GM18517 (cell line): ENCODE measurements at regions not wholly inside any gene's neighbourhood (a gene's known extent, or its start where the extent isn't known, plus 50 kb on each side); places are given as distances from the start of the nearest gene placed in this dataset.

ENCODE experiments used
- ATAC-seq: cut with Tn5 transposase; IDR thresholded peaks from one replicate; pipeline ENCODE4 v1.9.1; 2021; ENCODE audit warnings: mild to moderate bottlenecking, moderate library complexity; ENCODE audit not compliant: unreplicated experiment

DNA sequence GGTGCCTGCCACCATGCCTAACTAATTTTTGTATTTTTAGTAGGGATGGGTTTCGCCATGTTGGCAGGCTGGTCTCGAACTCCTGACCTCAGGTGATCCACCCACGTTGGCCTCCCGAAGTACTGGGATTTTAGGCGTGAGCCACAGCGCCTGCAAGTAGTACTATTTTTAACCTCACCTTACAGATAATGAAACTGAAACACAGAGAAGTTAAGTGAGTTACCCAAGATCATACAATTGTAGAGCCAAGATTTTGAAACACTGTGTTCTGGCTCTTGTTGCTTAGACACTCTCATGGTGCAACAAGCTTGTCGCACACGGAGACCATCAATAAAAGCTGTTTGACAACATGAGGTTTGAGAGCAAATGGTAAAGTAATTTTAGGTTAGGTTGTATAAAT lies 159.1 kb upstream of the LMNTD1 start:
- peak; percentile 45 for ATAC-seq

DNA sequence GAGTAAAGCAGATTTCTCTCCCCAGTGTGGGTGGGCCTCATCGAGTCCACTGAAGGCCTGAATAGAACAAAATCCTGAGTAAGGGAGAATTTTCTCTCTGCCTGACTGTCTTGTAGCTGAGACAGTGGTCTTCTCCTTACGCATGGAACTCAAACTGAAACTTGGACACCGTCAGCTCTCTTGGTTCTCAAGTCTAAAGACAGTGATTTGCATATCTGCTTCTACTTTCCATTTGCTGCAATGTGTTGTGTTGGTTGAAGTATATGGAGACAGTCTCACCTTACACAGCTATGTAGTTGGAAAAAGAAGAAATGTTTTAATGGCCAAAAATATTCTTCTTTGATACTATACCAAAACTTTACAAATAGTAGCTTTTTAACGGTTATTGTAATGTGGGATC lies 160.2 kb upstream of the LMNTD1 start:
- peak; percentile 100 for ATAC-seq

- no peak for ATAC-seq
Observed at GRCh38 chr12:25714198-25714984, 161.3 kb upstream of the LMNTD1 start.

- no peak for ATAC-seq
Observed at GRCh38 chr12:25715102-25715501, 162.0 kb upstream of the LMNTD1 start.

DNA sequence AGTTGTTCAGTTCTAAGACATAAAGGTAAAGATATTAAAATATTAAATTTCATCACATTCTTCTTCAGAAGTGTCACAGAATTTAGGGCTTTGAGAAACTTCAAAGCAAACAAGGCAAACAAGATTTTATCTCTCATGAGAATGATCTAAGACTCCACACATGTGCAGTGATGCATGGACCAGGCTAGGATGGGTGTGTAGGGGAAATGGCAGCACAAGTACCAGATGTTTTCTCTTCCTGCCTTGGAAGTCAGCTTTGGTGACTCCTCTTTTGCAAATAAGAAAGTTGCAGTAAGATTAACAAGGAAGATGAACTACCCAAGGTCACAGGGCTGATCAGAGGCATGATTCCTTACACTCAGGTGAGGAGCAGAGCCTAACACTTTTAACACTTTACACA lies 163.8 kb upstream of the LMNTD1 start:
- ATAC-seq: no peak

DNA sequence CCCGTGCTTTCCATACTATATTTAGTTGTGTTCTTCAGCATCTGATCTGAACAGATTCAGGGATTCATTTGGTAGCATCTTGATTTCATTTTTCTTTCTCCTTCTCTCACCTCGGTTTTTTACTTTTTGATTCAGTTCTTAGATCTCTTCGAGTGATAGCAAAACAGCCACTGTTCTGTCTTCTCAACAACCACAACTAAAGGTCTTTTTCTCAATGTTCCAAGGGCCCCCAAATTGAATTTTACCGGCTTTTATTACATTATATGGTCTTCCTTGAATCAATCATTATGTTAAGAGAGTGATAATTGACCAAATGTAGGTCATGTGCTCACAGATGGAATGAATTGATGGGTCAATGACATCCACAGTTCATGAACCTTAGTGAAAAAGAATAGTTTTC lies 164.5 kb upstream of the LMNTD1 start:
- ATAC-seq: no peak

GRCh38 chr12:25718081-25718731 lies 165.1 kb upstream of the LMNTD1 start:
- ATAC-seq: no peak

GRCh38 chr12:25719505-25719904 lies 166.4 kb upstream of the LMNTD1 start:
- ATAC-seq: no peak

GRCh38 chr12:25723336-25723735 lies 170.3 kb upstream of the LMNTD1 start:
- ATAC-seq: no peak

- no peak for ATAC-seq
Observed at GRCh38 chr12:25723921-25724491, 170.9 kb upstream of the LMNTD1 start.

- no peak for ATAC-seq
Observed at GRCh38 chr12:25725470-25725869, 172.4 kb upstream of the LMNTD1 start.

GRCh38 chr12:25725931-25726330 lies 172.8 kb upstream of the LMNTD1 start:
- no peak for ATAC-seq

GRCh38 chr12:25728056-25728595 lies 175.0 kb upstream of the LMNTD1 start:
- ATAC-seq: no peak

DNA sequence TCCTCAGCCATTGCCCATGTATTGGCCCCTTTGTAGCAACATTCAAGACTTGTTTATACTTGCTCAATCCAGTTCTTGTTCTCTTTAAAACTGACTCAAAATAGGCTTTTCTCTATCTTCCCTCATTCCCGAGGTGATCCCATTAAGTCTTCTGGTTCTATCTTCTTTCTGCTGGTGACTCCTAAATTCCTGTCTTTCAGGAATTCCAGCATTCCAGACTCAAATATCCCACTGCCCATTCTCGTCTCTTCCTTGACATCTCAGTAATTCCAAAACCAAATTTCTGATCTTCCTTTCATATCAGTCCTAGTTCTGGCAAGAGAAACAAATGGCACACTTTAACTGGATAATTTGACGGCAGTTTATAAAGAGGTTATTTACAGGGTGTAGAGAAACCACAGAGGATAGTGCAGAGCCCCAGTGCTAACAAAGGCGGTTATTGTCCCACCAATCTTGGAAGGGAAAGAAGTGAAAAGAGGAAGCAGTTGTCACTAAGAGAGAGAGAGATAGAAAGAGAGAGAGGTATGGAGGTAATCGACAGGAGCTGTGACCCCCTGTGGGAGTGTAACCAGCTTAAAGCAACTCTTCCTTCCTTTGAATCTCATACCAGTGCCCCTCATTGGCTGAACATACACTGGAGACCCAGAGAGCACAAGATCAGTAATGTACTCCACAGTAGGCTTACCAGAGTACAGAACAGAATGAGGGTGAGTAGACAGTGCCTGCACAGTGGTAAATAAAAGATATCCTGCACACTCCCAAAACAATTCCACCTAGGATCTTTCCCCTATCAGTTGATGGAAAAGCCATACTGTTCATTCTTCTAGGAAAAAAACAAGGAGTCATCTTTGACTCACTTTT lies 177.6 kb upstream of the LMNTD1 start:
- ATAC-seq: no peak

GRCh38 chr12:25733541-25733940 lies 180.5 kb upstream of the LMNTD1 start:
- ATAC-seq: no peak

DNA sequence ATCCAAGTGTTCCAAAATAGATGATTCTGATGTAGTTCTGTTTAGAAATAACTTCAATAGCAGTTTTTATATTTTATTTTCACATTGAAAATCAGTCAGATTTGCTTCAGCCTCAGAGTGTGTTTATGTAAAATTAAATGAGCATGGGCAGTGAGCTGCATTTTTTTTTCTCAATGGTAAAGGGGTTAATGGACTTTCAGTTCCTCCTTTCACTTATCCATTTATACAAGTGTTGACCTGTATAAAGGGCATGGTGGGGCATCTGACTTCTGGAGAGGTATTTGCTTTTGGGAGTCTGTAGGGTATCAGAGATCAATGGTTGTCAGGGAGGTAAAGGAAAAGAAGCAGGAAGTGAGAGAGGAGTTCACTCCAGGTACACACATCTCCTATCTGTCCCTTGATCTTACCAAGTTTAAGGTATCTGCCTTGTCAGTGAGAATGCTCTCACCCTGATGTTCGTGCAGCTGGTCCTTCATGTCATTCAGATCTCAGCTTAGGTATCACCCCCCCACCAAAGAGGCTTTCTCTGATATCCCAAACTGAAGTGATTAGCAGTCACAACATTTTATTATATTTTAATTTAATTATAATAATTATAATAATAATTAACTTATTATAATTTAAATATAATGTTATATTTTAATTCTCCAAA lies 181.6 kb upstream of the LMNTD1 start:
- peak; percentile 75 for ATAC-seq

DNA sequence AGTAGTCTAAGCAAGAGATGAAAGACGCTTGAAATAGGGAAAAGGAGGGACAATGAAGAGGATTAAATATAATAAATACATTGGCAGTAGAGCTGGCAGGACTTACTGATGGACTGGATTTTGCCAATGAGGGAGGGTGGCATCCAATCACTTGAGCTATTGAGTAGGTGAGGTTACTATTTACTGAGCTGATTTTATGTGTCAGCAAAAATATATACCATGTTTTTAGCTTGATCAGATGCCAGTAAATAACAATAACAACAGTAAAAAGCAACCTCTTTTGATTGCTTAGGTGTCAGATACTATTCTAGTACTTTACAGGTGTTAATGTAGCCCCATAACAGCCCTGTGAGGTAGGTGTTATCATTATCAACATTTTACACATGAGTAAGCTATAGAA lies 187.5 kb upstream of the LMNTD1 start:
- no peak for ATAC-seq

GRCh38 chr12:25741917-25742316 lies 188.8 kb upstream of the LMNTD1 start:
- ATAC-seq: no peak

DNA sequence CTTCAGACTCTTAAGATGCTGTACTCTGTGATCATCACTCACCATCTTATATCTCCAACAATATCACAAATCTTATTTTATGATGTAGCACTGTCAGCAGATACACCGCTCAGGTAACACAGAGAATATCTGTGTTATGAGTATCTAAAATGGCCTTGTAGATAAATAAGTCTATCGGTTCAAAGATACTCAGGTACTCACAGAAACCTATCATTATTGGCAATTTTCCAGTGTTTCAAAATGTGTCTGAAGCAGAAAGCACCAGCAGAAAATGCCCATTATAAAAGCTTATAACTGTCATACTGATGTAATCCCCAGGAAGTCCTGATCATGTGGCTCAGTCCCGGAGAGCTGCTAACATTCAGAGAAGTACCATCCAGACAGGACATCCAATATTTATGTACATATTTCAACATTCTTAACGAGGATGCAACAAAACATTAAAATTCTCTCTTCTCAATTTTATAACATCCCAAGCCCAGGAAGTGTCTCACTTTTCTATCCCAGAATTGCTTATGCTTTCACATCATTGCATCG lies 190.7 kb upstream of the LMNTD1 start:
- ATAC-seq: no peak

DNA sequence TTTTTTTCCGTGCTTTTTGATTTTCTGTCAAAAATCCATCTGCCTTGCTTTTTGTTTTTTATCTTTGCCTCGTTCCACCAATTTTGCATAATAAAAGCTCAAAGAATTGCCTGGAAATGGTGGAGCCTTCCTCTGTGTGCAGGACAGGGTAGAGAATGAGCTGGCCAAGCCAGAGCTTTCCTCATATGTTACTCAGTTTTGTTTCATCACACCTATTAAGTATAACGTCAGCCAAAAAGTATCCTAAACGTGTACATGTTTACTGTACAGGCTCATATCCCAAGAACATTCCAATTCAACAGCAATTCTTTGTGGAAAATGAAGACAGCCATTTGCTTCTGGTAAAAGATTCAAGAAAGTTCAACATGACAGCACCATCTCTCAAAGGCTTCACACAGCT lies 191.2 kb upstream of the LMNTD1 start:
- ATAC-seq: no peak
